ENCODE measurements at regions not wholly inside any gene's neighbourhood (a gene's known extent, or its start where the extent isn't known, plus 50 kb on each side); places are given as distances from the start of the nearest gene placed in this dataset.
"Not testable (repeated sequence)": the region's sequence is repeated elsewhere in the genome, so short reads cannot be mapped to it uniquely, and the experiment has no call there.

DNA sequence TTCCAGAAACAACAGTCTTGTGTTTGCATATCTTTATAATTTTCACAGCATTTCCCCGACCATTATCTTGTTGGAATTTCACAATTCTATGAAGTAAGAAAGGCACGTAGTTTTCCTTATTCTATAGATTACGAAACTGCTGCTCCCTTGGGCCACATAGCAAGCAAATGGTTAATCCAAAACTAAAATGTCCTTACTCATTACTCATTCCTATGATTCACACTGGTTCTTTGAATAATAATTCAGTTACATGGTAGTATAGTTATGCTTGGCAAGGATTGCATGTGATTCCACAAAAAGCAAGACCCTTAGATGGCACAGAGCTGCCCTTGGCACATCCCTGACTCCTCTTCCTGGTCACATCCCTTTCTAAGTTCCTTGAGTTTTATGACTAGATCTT lies 51.2 kb downstream of the OR13H1 start:
- no peak for DNase-seq (ENCODE audit: low read depth in 3 of 3)

DNA sequence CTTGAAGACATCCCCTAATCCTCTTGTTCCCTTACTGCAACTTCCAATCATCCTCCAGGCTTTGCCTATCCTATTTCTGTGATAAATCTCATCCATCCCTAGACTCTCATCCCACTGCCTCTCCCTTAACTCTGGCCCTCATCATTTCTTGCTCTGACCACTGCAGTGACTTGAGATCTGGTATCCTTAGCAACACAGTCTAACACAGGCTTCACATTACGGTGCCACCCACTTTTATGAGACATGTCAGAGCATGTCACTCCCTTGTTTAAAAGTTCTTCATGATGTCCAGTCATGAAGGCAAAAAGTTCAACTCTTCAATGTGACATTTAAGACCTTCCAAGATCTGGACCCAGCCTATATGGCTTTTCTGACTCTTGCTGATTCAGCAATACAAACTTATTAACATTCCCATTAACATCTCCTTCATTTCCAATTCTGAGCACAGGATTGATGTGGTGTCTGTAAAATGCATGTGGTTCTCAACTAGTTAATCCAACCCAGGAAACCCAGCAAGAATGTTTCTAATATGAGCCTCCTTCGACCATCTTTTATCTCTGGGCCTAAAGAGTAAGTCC lies 64.0 kb downstream of the OR13H1 start:
- no peak for DNase-seq (ENCODE audit: low read depth in 3 of 3)

GRCh38 chrX:131609480-131609879 lies 65.6 kb downstream of the OR13H1 start:
- DNase-seq (ENCODE audit: low read depth in 3 of 3), result no peak

- no peak for DNase-seq (ENCODE audit: low read depth in 3 of 3)
These were observed 69.4 kb downstream of the OR13H1 start for GRCh38 chrX:131613260-131613659.

GRCh38 chrX:131614241-131614640 lies 70.4 kb downstream of the OR13H1 start:
- DNase-seq (ENCODE audit: low read depth in 3 of 3), result no peak

- DNase-seq (ENCODE audit: low read depth in 3 of 3), result no peak
These were observed 73.3 kb downstream of the OR13H1 start for GRCh38 chrX:131617182-131617581.

- DNase-seq (ENCODE audit: low read depth in 3 of 3), result no peak
These were observed 77.8 kb downstream of the OR13H1 start for GRCh38 chrX:131621650-131622049.

GRCh38 chrX:131626681-131627296 lies 82.9 kb downstream of the OR13H1 start:
- no peak for DNase-seq (ENCODE audit: low read depth in 3 of 3)

DNA sequence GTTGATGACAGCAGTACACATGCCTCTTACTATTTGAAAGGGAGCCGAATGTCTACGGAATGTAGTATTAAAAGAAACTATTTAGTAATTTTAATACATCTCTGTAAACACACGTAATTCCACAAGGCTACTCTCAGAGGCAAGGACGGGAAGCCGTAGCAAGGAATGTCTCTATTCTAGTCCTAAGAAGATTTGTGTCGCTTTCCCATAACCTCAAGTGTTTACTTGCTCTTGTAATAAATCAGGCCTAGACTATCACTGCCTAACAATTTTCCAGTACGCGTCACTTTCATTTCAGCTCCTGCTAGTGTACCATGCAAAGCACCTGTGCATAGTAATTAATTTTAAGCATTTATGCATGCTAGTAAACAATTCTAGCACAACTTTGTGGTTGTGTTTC lies 86.7 kb downstream of the OR13H1 start:
- DNase-seq (ENCODE audit: low read depth in 3 of 3), result no peak

- peak in 2 of 3 experiments; percentile 1 to 3 for DNase-seq (ENCODE audit: low read depth in 3 of 3)
These were observed 89.5 kb downstream of the OR13H1 start for GRCh38 chrX:131633285-131633917.

DNA sequence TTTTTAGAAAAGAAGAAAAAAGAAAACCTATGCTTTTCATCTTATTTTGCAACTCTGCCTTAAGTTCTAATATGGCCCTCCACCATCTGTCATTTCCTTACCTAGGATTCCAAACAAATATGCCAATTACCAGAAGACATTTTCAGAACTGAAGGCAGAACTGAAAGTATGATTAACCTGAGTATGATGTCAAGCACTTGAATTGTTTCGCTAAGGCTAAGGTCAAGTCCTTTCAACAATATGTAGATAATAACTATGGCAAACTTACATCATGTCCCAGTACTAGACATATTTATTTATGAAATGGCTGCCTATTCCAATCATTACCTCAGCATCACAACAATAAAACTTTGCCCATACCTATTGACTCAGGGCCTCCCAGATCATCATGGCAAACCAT lies 91.0 kb downstream of the OR13H1 start:
- no peak for DNase-seq (ENCODE audit: low read depth in 3 of 3)

GRCh38 chrX:131646106-131646505 lies 102.2 kb downstream of the OR13H1 start:
- no peak for DNase-seq (ENCODE audit: low read depth in 3 of 3)

DNA sequence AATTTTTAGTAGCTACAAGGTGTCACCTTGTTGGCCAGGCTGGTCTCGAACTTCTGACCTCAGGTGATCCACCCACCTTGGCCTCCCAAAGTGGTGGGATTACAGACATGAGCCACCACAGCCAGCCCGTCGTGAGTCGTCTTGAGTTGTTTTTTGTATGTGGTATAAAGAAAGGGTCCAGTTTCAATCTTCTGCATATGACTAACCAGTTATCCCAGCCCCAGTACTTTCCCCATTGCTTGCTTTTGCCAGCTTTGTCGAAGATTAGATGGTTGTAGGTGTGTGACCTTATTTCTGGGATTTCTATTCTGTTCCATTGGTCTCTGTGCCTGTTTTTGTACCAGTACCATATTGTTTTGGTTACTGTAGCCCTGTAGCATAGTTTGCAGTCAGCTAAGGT lies 105.9 kb downstream of the OR13H1 start:
- no peak for DNase-seq (ENCODE audit: low read depth in 3 of 3)

- DNase-seq (ENCODE audit: low read depth in 3 of 3), result no peak
These were observed 107.0 kb downstream of the OR13H1 start for GRCh38 chrX:131650637-131651410.

DNA sequence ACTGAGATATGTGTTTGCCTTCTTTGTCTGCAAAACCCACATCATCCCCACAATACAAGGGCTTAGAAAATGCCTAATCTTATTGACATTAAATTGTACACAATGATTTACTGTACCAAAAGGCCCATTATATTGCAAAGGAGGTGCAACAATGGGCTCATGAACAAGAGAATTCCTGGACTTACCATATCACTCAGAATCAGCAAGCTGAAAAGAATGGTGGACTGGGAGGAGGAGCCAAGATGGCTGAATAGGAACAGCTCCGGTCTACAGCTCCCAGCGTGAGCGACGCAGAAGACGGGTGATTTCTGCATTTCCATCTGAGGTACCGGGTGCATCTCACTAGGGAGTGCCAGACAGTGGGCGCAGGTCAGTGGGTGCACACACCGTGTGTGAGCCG lies 119.9 kb downstream of the OR13H1 start:
- DNase-seq (ENCODE audit: low read depth in 3 of 3), result not testable (repeated sequence)

GRCh38 chrX:131671735-131672134 lies 127.9 kb downstream of the OR13H1 start:
- DNase-seq (ENCODE audit: low read depth in 3 of 3), result no peak

GRCh38 chrX:131675596-131676194 lies 131.8 kb downstream of the OR13H1 start:
- DNase-seq (ENCODE audit: low read depth in 3 of 3), result no peak

- peak in 1 of 3 experiments; percentile 1 for DNase-seq (ENCODE audit: low read depth in 3 of 3)
These were observed 134.1 kb downstream of the OR13H1 start for GRCh38 chrX:131677655-131678628.

DNA sequence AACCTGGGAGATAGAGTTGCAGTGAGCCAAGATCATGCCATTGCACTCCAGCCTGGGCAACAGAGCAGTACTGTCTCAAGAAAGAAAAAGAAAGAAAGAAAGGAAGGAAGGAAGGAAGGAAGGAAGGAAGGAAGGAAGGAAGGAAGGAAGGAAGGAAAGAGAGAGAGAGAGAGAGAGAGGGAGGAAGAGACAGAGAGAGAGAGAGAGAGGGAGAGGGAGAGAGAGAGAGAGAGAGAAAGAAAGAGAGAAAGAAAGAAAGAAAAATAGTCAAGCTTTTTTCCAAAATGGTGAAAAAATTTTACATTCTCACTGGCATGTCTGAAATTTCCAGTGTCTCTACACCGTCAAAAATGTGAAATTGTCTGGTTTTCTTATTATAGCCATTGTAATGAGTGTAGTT lies 138.9 kb downstream of the OR13H1 start:
- not testable (repeated sequence) for DNase-seq (ENCODE audit: low read depth in 3 of 3)

DNA sequence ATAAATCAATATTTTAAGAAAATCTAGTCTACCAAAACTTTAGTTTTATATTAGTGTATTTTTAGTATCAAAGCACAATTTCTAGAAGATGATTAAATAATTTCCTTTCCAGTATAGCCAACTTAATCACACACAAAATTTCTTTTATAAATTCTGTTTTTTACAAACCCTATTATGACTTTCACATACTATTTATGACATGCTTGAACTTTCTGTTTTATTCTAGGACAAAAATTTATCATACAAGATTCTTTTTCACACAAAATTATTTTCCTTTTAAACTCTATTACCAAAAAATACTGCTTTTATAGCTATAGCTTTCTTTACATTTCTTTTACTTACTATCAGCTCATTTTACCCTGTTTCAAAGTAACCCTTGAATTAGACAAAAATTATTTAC lies 149.5 kb downstream of the OR13H1 start:
- DNase-seq (ENCODE audit: low read depth in 3 of 3), result no peak

DNA sequence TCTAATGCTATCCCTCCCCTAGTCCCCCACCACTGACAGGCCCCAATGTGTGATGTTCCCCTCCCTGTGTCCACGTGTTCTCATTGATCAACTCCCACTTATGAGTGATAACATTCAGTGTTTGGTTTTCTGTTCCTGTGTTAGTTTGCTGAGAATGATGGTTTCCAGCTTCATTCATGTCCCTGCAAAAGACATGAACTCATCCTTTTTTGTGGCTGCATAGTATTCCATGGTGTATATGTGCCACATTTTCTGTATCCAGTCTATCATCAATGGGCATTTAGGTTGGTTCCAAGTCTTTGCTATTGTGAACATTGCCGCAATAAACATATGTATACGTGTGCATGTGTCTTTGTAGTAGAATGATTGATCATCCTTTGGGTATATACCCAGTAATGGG lies 153.1 kb downstream of the OR13H1 start:
- DNase-seq (ENCODE audit: low read depth in 3 of 3), result not testable (repeated sequence)
